ENCODE measurements at regions not wholly inside any gene's neighbourhood (a gene's known extent, or its start where the extent isn't known, plus 50 kb on each side); places are given as distances from the start of the nearest gene placed in this dataset.
A peak's percentile ranks its signal among the peaks of the same experiment; 100 is the strongest.

DNA sequence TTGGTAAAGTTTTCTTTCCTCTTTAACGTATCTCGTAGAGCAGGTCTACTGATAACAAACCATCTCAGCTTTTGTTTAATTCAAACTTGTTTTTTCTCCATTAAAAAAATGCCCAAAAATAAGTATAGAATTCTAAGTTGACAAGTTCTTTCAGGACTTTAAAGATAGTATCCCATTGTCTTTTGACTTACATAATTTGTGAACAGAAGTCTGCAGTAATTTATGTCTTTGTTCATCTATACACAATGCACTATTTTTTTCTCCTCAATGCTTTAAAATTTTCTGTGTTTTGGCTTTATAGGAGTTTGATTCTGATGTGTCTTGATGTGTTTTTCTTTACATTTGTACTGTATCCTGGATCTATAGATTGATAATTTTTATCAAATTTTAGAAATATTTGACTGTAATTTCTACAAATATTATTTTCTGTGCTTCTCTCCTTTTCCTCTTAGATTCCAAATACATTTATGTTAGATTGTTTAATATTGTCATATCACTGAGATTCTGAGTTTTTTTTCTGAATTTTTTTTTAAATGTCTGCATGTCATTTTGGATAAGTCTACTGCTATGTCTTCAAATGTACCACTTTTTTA is 143.3 kb downstream of the FTCDNL1 start:
- no peak for TF ChIP-seq POLR2A (IDR thresholded peaks at IDR 0.05; ENCODE audit: low read length)
- no peak for TF ChIP-seq GATA1 (IDR thresholded peaks at IDR 0.05; ENCODE audit: low read depth, low read length)
- DNase-seq, result no peak

DNA sequence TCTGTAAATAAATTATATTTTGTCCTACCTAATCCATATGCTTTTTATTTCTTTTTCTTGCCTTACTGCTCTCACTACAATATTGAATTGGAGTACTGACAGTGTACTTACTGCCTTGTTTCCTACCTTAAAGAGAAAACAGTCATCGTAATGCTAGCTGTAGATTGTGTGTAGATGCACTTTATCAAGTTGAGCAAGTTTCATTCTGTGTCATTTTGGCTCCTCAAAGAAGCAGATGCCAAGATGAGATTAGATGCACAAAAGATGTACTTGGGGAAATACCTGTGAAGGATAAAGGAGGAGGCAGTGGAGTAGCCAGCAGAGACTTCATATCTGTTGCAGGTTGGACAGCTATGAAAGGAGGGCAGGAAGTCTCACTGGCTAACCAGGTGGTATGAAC is 145.5 kb downstream of the FTCDNL1 start:
- no peak for TF ChIP-seq GATA1 (IDR thresholded peaks at IDR 0.05; ENCODE audit: low read depth, low read length)
- TF ChIP-seq POLR2A (IDR thresholded peaks at IDR 0.05; ENCODE audit: low read length), result no peak
- DNase-seq, result peak in 1 of 2 experiments; percentile 1

DNA sequence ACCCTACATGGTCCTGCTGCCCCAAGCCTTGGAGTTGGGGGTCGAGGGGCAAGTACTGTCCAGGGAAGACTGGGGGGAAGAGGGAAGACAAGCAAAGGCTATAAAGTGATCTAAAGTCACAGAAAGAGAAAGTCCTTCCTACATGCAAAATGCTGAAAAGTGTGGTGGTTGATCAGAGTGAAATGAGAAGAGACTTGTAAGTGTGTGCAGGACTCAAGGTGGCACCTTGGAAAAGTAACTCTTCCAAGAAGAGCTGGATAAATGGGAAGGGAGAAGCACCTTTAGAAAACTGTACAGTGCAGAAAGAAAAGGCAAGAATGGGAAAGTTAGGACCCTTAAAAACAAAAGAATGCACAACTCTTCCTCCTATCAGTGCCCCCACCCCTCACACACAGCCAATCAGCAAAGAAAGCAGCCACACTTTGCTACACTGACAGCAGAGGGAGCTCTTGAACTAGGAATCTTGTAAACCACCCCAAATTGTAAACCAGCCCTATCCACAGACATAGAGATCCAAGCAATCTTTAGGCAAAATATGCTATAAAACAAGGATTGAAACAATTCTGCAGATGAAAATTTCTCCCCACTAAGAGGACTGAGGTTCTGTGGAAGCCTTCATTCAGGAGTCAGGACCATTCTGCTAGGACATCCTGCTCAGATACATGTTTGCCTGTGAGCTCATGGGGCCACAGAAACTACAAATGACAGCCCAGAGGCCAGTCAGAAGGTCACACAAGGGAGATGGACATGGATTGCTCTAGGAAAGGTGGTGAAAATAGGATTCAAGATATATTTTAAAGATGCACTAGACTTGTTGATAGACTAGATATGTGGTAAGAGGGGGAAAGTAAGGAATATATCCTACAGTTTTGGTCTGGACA is 146.4 kb downstream of the FTCDNL1 start:
- TF ChIP-seq GATA1 (IDR thresholded peaks at IDR 0.05; ENCODE audit: low read depth, low read length) (no peak), POLR2A (IDR thresholded peaks at IDR 0.05; ENCODE audit: low read length) (no peak)
- DNase-seq, result peak; percentile 54 to 69

DNA sequence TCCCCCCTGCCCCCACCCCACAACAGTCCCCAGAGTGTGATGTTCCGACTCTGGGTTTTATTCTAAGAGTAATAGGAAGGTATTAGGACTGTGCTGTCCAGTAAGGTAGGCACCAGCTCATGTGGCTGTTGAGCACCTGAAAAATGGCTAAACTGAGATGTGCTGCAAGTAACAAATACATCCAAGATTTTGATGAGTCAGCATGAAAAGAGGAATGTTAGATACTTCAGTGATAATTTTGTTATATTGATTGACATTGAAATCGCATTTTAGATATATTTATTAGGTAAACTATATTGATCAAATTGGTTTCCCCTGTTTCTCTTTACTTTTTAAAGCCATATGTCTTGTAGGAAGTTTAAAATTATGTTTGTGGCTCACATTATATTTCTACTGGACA is 147.8 kb downstream of the FTCDNL1 start:
- TF ChIP-seq POLR2A (IDR thresholded peaks at IDR 0.05; ENCODE audit: low read length) (no peak), GATA1 (IDR thresholded peaks at IDR 0.05; ENCODE audit: low read depth, low read length) (no peak)
- DNase-seq, result no peak

DNA sequence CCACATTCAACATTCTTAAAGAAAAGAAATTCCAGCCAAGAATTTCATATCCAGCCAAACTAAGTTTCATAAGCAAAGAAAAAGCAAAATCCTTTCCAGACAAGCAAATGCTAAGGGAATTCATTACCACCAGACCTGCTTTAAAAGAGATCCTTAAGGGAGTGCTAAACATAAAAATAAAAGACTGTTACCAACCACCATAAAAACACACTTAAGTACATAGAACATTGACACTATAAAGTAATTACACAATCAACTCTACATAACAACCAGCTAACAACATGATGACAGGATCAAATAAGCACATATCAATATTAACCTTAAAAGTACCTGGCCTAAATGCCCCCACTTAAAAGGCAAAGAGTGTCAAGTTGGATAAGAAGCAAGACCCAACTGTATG is 153.5 kb downstream of the FTCDNL1 start:
- no peak for DNase-seq
- TF ChIP-seq GATA1 (IDR thresholded peaks at IDR 0.05; ENCODE audit: low read depth, low read length) (no peak), POLR2A (IDR thresholded peaks at IDR 0.05; ENCODE audit: low read length) (no peak)

DNA sequence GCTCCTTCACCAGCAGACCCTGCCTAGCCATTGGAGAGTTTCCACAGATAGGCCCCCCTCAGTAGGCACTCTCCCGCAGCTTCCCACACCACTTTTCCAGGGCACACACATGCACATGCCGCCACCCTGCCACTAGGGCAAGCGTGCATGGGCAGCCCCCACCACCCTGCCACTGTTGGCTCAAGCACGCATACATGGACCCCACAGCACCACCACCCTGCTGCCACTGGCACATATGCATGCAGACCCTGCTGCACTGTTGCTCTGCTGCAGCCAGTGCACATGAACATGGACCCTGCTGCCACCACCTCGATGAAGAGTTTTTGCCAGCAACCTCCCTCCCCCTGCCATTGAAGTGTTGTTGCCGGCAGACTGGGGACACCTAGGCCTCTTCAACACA is 154.9 kb downstream of the FTCDNL1 start:
- no peak for DNase-seq
- TF ChIP-seq POLR2A (IDR thresholded peaks at IDR 0.05; ENCODE audit: low read length) (no peak), GATA1 (IDR thresholded peaks at IDR 0.05; ENCODE audit: low read depth, low read length) (no peak)

DNA sequence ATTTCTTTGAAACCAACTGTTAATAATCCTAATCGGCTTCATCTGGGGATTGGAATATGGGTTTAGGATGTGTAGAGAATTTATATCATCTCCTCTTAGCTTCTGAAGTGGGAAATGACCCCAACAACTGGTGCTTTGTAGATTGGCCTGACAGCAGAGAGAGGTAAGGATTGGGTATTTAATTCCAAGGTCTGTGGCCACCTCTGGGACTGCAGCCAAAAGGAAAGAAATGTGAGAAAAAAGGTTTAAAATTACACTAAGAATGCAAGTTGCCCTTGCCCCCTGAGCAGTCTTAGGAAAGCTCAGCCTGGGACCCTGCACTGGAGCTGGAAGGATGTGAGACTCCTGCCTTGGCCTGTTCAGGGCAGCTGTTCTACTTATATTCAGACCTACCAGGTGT is 157.1 kb downstream of the FTCDNL1 start:
- no peak for DNase-seq
- TF ChIP-seq GATA1 (IDR thresholded peaks at IDR 0.05; ENCODE audit: low read depth, low read length) (no peak), POLR2A (IDR thresholded peaks at IDR 0.05; ENCODE audit: low read length) (no peak)

DNA sequence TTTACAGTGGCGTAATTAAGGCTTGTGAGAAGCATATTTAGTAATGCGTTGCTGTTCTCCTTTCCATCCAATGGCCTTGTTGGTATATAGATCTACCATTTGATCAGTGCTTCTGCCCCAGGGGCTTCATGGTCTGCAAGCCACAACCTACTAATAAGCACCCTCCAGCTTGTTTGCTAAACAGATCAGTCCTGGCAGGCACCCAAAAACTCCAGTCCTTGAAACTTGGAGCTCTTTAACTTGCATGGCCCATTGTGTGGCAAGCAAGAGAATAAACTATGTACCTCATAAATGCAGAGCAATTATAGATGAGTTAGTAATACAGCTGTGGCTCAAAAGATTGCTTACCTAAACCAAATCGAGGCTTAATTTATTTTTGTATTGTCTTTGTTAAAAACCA is 158.5 kb downstream of the FTCDNL1 start:
- TF ChIP-seq POLR2A (IDR thresholded peaks at IDR 0.05; ENCODE audit: low read length) (no peak), GATA1 (IDR thresholded peaks at IDR 0.05; ENCODE audit: low read depth, low read length) (no peak)
- DNase-seq, result peak in 1 of 2 experiments; percentile 3

DNA sequence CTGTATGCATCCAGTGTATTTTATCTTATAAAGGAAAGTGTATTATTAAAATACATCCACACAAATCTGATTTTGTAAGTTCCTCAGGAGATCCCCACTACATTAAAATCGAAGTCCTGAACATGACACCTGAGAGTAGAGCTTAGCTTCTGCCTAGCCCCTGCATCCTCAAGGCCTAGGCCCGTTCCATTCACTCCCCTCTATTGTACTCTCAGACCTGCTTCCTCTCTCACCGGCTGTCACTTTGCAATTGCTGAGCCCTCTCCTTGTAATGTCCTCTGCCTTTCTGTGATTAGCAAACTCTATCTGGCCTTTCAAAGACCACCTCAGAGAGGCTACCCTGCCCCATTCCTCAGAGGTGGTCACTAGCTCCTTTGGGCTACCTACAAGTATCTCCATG is 160.8 kb downstream of the FTCDNL1 start:
- DNase-seq, result no peak
- TF ChIP-seq GATA1 (IDR thresholded peaks at IDR 0.05; ENCODE audit: low read depth, low read length) (no peak), POLR2A (IDR thresholded peaks at IDR 0.05; ENCODE audit: low read length) (no peak)

DNA sequence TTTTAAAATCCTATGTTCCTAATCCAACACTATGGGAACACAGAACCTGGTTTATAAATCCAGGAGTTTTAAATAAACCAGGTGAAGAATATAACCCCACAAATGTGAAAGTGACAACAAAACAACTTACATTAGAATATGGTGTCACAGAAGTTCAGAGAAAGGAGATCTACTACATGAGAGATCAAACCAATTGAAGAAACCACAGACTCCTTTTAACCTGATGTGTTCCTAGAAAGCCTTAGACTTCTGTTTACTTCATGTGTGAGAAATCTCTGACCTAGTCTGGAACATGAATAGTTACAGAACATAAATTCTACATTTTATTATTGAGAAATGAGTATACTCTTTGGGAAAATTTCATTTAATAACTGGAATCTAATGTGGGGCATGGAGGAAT is 165.3 kb downstream of the FTCDNL1 start:
- no peak for DNase-seq
- no peak for TF ChIP-seq GATA1 (IDR thresholded peaks at IDR 0.05; ENCODE audit: low read depth, low read length)
- TF ChIP-seq POLR2A (IDR thresholded peaks at IDR 0.05; ENCODE audit: low read length), result no peak

DNA sequence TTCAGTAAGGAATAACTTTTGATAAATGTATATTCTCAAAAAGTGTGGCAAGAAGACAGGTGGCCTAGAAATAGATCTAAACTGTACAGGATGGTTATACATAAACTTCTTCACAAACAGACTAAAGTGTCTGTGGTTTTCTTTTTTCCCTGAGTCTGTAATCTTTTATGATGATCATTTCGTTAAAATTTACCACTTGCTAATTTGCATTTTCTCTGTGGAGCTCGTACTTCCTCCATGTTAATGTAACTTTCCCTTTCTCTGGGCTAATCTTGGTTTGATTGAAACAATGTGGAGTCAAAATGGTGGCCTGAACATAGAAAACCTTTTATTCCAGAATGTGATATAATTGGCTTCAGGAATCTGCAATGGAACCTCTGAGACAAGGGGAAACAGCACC is 166.2 kb downstream of the FTCDNL1 start:
- DNase-seq, result no peak

DNA sequence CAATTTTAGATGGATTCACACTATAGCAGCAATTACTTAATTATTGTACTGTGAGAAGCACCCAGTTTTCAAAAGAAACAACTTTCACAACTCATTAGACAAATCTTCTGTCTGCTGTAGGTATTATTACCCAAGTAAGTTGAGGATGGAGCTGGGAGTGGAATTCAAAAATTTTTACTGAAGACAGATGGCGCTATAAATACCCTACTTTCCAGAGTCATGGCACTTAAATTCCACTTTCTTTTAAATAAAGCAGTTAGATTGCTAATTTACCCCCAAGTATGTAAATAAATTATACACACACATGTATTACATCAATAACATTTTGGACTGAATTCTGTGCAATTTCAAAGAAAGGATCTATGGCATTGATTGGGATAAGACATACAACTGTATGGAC is 166.8 kb downstream of the FTCDNL1 start:
- TF ChIP-seq GATA1 (IDR thresholded peaks at IDR 0.05; ENCODE audit: low read depth, low read length) (no peak), POLR2A (IDR thresholded peaks at IDR 0.05; ENCODE audit: low read length) (no peak)
- DNase-seq, result no peak

More for the DNA sequence above, 166.2 kb downstream of the FTCDNL1 start:
- TF ChIP-seq GATA1 (IDR thresholded peaks at IDR 0.05; ENCODE audit: low read depth, low read length), result no peak
- no peak for TF ChIP-seq POLR2A (IDR thresholded peaks at IDR 0.05; ENCODE audit: low read length)

DNA sequence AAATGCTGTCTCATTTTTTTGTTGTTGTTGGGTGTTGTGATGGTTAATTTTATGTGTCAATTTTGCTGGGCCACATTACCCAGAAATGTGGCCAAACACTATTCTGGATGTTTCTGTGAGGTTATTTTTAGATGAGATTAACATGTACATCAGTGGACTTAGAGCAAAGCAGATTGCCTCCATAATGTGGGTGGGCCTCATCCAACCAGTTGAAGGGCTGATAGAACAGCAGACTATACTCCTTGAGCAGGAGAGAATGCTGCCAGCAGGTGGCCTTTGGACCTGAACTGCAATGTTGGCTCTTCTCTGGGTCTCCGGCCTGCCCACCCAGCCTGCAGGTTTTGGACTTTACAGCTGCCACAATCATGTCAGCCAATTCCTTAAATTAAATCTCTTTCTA is 169.0 kb downstream of the FTCDNL1 start:
- TF ChIP-seq POLR2A (IDR thresholded peaks at IDR 0.05; ENCODE audit: low read length) (no peak), GATA1 (IDR thresholded peaks at IDR 0.05; ENCODE audit: low read depth, low read length) (no peak)
- no peak for DNase-seq

DNA sequence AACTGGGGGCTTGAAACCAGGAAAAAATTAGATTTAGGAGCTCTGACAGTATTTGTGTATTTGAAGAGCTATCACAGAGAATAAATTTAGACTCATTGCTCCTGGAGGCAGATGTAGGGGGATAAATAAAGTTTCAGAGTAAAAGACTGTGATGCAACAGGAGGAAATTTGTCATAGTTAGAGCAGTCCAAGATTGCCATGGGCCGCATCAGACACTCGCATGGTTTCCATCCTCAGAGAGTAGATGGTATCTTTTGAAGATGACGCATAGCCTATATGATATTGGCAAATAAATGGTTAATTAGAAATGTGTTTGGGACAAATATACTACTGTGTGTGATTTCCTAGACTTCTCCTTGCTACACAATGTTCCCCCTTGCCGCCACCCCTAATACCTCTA is 170.5 kb downstream of the FTCDNL1 start:
- peak in 1 of 2 experiments; percentile 27 for DNase-seq
- TF ChIP-seq GATA1 (IDR thresholded peaks at IDR 0.05; ENCODE audit: low read depth, low read length) (no peak), POLR2A (IDR thresholded peaks at IDR 0.05; ENCODE audit: low read length) (no peak)

DNA sequence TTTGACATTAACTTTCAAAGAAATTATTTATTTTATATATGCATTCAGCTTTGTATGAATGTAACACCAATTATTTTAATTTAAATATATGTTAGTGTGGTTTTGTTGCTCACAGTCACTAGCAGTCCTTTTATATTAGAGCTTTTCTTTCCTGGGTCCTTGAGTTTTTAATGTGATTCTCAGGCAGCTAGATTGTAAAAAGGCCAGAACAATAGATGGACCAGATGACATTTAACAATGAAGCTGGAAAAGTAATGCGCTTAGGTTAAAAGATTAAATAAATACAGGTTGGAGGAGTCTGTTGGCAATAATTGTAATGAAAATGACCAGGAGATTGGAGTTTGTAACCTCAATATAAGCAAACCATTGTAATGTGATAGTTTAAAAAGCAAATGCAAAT is 171.1 kb downstream of the FTCDNL1 start:
- TF ChIP-seq GATA1 (IDR thresholded peaks at IDR 0.05; ENCODE audit: low read depth, low read length) (no peak), POLR2A (IDR thresholded peaks at IDR 0.05; ENCODE audit: low read length) (no peak)
- DNase-seq, result no peak
